ENCODE measurements at regions not wholly inside any gene's neighbourhood (a gene's known extent, or its start where the extent isn't known, plus 50 kb on each side); places are given as distances from the start of the nearest gene placed in this dataset.
"Not testable (repeated sequence)": the region's sequence is repeated elsewhere in the genome, so short reads cannot be mapped to it uniquely, and the experiment has no call there.

DNA sequence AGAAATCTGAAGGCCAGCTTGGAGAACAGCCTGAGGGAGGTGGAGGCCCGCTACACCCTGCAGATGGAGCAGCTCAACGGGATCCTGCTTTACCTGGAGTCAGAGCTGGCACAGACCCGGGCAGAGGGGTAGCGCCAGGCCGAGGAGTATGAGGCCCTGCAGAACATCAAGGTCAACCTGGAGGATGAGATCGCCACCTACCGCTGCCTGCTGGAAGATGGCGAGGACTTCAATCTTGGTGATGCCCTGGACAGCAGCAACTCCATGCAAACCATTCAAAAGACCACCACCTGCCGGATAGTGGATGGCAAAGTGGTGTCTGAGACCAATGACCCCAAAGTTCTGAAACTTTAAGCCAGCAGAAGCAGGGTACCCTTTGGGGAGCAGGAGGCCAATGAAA, 318.4 kb downstream of the ZFHX3 start:
- not testable (repeated sequence) for DNase-seq

DNA sequence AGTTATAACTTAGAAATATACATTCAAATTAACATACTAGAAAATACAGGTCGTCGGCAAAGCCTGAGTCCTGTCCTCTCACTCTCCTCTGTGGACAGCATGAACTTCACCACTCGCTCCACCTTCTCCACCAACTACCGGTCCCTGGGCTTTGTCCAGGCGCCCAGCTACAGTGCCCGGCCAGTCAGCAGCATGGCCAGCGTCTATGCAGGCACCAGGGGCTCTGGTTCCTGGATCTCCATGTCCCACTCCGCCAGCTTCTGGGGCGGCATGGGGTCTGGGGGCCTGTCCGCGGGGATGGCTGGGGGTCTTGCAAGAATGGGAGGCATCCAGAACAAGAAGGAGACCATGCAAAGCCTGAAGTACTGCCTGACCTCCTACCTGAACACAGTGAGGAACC, 319.4 kb downstream of the ZFHX3 start:
- DNase-seq = no peak

DNA sequence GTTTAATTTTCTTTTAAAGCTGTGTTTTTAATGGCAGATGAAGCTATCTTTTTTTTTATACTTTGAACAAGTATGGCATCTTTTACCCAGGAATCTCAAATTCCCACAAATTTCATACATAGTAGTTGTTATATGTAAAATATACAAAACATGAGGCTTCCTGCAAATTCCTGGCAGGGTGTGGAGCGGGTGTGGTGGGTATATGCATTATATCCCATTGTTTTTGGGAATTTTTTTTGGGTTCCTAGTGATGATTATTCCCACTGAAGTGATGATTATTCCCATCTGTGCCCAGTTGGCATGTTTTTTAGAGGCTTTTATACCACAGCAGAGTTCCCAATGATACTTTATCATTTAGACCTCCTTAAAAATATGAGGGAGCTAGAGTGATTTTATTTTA, 320.4 kb downstream of the ZFHX3 start:
- no peak for DNase-seq

DNA sequence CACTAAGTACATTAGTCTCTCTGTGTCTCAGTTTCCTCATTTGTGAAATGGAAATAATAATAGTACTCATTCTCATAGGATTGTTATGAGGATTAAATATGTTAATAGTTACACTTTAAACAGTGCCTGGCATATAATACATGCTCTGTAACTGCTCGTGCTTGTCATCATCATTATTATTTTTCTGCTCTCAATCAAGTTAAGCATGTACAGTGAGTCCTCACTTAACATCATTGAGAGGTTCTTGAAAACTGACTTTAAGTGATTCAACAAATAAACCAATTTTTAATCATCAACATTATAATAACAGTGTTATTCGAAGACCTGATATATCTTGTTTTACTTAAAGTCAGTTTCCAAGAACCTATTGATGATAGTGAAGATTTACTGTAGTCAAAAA, 322.3 kb downstream of the ZFHX3 start:
- no peak for DNase-seq

DNA sequence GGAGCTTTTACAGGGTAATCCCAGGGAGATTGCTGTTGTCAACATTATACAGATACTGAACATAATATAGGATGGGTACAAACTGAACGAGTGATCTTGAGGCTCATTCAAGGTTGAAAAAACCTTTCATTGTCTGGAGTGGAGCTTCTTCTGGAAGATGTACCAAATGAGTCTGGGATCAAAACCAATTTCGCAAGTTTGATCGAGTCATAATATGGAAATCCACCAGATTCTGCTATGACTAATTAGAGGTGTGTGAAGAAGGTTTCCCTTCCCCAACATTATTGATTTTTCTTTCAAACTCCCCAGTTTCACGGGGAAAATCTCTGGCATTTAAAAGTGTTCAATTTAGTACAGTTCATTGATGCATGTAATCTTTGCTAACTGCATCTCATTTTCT, 324.1 kb downstream of the ZFHX3 start:
- DNase-seq = no peak

DNA sequence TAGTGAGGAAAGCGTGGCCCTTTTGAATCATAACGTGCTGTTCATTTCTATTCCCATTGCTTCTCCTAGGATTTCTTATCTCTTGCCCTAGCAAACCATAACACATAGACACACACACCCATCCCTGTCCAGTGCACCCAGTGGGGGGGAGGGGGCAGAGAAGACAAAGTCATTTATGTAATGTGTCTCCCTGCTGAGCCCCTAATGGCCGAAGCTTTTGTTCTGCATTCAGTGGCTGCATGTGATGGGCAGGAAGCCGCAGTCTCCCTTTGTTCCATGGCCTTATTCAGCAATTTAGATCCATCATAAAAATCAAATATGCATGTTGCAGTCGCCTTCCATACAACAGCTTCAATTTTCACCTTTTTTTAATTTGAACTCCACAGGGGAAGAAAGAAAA, 325.4 kb downstream of the ZFHX3 start:
- DNase-seq = peak; percentile 3

DNA sequence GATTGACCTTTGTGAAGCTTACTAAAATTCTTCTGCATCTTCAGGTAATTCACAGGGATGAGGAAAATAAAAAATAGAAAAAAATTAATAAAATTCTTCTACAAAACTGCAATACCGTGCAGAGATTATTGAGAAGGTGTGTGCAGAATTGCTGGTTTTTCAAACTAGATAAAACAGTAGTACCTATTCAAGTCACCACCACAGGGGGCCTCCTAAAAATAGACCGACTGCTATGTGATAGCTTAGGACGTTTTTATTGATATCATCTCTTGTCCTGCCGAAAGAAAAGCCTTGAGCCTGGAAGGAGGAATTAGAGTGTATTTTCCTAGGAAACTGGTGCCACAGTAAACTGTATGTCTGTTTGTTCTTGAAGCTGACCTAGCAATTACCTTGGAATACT, 325.9 kb downstream of the ZFHX3 start:
- no peak for DNase-seq

DNA sequence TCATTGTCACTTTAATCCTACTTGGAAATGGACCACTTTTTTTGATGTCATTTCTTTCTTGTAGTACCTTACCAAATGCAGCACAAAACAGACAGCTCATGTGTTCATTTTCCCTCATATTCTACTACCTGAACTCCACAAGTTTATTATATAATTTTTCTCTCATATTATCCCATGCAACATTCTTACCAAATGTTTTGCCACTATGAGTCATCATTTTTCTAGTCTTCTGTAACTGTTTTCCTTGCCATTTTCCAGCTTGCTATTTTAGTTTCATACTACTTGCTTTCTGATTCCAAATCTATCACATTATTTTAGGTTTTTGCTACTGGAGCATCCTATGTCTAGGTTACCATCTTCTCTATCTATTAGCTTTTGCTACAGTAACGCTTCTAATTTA, 332.7 kb downstream of the ZFHX3 start:
- DNase-seq = no peak

DNA sequence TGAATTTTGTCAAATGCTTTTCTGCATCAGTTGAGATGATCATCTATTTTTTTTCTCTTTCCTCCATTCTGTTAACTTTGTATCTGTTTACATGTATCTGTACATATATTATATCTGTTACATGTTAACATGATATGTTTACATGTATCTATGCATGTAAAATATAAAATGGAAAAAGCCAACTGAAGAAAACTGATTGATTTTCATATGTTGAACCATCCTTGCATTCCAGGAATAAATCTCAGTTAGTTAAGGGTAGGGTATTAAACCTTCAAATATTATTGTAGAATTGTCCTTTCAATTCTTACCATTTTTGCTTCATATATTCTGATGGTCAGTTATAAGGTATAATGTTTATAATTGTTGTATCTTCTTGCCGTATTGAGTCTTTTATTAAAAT, 336.1 kb downstream of the ZFHX3 start:
- DNase-seq = no peak

DNA sequence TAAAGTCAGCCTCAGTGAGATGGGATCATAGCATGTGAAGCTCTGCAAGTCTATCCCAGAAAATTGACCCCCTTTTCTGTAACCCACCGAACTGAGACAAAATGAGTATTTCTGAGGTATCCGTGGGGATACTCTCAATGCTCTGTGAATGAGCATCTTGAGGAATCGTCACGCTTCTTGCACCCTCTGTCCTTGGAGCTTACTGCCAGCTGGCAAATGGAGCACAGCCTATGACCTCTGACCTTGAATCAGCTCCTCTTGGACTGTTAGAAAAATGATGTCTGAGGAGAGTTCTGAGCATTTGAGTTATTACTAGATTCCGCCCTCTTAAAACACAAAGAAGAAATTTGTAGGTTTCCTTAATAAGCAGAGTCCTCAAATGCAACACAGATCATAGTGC, 342.1 kb downstream of the ZFHX3 start:
- no peak for DNase-seq

DNA sequence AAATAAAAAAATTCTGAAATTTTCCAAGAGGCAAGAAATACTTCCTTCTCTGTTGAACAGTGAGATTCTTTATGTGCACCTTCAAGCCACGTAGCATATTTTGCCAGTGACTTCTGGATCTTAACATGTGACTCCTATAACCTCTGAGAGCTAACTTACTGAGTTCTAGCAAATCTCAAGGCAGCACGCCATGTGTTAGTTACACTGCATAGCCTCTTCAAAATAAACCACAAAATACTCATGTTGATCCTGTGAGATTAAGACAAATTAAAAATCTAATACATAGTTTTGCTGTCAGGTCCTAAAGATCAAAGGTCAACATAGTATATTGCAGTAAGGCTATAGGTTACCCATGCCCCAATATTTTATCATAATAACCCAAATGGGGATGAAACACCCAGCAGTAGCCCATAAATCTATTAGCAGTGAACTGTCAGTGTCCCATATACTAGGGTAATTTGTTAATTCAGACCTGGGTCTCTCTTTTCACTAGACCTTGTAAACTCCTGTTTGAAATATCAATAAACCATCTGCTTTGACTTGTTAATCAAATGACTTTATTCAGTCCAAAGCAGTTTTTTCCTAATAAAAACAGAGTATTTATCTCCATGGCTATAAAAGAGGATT, 343.1 kb downstream of the ZFHX3 start:
- no peak for DNase-seq

DNA sequence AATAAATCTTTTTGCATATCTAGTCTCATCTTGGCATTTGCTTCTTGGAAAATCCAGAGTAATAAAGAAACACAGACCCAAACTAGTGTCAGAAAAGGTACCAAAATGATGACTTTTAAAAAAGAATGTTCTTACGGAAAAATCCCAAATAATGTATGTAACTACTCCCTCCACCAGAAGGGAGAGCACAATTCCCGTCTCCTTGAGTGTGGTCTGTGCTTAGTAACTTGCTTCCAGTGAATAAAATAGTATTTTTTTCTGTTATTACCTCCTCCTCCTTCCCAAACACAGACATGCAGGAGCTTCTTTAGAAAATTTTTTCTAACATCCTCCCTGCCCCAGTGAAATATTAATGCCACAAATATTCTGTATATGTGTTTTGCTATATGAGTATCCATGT, 358.1 kb downstream of the ZFHX3 start:
- no peak for DNase-seq

DNA sequence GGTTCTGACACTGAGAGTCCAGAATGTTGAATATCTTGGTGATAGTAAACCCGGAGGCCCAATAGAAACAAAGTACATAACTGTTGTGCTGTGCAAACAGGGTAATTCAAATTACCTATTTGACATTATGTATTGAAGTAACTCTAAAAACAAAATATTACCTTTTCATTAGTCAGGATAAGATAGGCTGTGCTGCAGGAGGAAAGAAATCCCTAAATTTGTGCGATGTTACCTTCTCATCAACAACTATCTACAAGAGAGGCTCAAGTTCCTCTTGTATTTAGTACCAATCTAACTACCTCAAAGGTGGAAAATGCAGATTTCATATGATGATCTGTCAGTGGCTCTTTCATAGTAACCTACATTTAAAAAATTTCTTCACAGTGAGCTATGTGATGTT, 367.2 kb downstream of the ZFHX3 start:
- DNase-seq = no peak

DNA sequence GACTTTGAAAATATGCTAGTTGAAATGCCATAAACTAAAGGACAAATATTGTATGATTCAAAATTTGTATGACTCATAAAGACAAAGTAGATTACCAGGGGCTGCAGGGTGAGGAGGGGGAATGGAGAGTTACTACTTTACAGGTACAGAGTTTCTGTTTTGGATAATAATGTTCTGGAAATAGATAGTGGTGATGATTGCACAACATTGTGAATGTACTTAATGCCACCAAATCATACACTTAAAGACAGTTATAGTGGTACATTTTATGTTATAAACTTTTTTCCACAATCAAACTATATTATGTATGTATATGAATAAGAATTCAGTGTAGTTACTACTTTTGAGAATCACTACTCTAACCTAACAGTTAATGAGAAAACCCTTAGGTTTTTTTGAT, 368.1 kb downstream of the ZFHX3 start:
- no peak for DNase-seq

DNA sequence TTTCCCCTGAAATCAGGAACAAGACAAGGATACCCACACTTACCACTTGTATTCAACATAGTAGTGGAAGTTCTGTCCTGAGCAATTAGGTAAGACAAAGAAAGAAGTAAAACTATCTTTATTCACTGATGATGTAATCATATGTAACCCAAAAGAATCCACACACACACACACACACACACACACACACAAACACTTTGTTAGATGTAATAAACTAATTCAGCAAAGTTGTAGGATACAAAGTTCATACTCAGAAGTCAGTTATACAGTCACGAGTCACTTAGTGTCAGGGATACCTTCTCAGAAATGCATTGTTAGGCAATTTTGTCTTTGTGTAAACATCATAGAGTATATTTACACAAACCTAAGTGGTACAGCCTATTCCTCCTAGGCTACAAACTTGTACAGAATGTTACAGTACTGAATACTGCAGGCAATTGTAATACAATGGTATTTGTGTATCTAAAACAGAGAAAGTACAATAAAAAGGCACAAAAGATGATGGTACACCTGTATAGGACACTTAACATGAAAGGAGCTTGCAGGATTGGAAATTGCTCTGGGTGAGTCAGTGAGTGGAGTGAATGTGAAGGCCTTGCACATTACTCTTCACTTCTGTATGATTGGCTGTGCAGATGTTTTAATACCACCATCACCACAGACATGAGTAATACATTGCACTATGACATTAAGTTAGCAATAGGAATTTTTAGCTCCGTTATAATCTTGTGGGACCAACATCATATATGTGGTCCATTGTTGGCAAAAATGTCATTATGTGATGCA, 370.1 kb downstream of the ZFHX3 start:
- DNase-seq = no peak

DNA sequence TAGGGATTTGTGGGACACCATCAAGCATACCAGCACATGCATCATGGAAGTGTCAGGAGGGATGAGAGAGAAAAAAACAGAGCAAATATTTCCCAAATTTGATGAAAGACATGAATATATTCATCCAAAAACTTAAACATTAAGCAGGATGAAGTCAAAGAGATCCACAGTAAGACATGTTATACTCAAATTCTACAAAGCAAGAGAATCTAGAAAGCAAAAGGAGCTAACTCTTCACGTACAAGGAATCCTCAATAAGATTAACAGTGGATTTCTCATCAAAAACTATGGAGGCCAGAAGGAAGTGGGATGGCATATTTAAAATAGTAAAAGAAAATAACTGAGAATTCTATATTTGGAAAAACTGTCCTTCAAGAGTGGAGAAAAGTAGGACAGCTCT, 374.8 kb downstream of the ZFHX3 start:
- peak; percentile 11 for DNase-seq

DNA sequence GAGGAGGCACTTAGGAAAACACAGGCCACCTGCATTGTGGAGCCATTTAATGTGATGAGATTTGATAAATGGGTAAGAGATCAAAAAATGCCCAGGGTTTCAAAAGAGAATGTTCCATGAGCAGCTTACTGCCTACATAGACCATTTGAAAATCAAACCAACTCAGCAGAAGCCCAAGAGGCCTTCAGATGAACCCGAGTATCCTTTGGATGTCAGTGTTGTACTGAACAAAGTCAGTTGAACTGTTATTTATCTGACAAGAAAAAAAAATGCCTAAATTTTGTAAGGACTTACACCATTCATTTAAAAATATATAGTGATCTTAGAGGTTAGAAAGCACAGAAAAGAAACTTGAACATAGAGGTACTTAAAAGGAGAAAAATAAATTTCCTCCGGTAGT, 381.7 kb downstream of the ZFHX3 start:
- DNase-seq = no peak

DNA sequence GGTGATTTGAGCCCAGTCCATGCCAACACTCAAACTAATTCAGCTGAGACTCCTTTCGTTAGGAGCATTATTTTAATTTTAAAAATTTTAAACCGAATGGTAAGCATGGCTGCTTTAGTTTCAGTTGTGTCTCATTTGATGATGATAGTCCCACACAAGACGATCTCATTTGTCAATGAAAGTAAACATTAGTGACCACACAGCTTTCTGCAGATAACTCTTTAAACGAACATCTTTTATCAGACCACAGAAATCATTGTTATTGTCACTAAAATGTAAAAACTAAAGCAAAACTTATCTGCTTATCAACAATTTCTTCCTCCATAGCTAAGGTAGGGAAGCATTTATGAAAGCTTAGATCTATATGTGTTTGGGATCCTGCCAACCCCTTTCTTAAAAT, 382.2 kb downstream of the ZFHX3 start:
- no peak for DNase-seq

DNA sequence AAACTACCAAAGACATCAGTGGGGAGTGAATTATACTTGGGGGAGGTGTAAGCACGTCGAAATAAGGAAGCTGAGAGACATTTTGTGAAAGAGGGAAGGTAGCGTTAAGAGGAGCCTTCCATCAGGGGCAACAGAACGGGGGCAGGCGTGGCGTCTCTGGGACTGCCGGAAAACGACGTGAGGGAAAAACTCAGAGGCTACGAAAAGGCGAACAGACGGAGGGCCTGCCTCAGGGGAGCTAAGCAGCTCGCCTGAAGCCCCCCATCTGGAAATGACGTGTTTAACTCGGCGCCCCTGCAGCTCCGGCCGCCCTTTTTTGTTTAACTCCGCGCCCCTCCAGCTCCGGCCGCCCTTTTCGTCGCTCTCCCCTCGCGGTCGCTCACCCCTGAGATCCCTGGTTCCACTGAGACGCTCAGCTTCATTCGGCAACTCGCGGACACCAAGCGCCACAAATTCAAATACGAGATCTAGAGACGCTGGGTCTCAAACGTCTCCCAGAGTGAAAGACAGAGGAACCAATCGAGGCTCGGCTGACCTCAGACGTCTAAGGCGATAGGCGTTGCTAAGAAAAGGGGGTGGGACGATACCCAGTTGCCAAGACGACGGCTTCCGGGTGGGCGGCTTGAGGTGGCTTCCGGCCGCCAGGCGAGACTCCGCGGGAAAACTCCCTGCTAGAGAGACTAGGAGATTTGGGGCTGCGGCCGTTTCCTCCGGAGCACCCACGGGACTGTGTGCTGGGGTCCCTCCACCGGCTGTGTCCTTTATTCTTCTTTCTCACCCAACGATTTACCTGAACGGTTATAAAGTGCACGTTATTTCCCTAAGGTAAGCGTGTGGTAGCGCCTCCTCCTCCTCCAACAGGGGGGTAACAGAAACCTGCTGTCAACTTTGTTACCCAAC, 383.2 kb downstream of the ZFHX3 start:
- DNase-seq = peak; percentile 99

DNA sequence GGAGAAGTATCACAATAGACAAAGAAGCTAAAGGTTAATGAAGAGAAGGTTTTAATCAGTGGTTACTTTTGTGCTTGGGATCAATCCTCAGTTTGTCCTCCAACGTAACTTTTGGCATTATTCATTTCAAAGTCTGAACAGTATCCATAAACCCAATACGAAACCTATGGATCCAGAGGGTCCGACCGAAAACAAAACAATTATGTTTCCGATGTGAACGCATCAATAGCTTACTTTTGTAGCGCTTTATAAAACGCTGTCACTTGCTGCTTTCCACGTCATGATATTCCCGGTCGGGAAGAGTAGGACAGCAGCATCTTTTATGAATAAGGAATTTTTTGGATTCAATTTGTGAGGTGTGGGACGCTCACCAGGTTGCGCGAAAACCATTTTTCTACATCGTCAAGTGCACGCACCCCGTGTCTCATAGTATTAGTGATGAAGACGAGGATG, 383.8 kb downstream of the ZFHX3 start:
- DNase-seq = no peak

DNA sequence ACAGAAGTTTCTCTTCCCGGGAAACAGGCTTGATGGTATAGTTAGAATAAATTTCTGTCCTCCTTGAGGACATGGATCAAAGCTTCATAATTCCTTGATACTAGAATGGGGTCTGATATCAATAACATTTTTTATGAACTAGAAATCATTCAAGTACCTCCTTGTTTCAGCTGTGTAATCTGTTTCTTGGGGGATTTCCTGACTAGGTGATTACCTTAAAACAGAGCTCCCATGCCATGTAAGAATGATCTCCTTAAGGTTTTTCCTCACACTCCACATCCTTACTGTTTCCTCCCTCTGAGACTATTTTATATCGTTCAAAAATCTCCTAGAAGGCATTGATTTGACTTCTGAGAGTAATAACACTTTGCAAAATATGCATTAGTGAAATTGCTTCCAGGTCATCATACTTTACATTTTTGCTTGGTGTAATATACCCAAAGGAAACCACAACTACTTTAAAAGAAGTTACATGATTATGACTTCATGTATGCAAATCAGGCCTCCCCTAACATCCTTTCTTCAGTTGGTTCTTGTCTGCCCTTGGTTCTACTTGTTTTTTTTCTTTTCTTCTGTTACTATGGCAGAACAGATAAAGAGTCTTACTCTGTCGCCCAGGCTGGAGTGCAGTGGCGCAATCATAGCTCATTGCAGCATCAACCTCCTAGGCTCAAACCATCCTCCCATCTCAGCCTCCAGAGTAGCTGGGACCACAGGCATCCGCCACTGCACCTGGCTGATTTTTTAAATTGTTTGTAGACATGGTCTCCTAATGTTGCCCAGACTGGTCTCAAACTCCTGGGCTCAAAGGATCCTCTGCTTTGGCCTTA, 388.8 kb downstream of the ZFHX3 start:
- DNase-seq = no peak

DNA sequence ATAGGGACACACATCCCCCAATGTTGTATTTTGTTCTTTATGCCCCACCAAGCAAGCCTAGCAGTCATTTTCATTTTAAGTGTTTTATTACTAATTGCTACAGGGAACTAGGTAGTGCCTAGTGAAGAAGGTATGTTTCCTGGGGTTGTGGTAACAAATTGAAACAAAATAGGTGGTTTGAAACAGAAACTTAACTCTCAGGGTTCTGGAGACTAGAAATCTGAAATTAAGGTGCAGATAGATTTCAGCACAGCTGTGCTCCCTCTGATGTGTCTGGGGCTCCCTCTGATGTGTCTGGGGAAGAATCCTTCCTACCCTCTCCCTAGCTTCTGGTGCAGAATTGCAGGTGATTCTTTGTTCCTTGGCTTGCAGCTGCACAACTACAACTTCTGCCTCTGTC, 390.1 kb downstream of the ZFHX3 start:
- no peak for DNase-seq

DNA sequence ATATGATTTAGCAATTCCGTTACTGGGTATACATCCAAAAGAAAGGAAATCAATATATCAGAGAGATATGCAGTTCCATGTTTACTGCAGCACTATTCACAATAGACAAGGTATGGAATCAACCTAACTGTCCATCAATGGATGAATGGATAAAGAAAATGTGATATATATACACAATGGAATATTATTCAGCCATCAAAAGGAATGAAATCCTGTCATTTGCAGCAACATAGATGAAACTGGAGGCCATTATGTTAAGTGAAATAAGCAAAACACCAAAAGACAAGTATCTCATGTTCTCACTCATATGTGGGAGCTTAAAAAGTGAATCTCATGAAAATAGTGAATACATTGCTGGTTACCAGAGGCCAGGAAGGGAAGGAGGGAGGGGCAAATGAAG, 390.8 kb downstream of the ZFHX3 start:
- no peak for DNase-seq
